ENCODE measurements at regions not wholly inside any gene's neighbourhood (a gene's known extent, or its start where the extent isn't known, plus 50 kb on each side); places are given as distances from the start of the nearest gene placed in this dataset.

- no peak for TF ChIP-seq RFX5 (IDR thresholded peaks at IDR 0.05)
- TF ChIP-seq CTCF (IDR thresholded peaks at IDR 0.05) = no peak
- no peak for TF ChIP-seq SMC3 (IDR thresholded peaks at IDR 0.05)
These were observed 1639.3 kb downstream of the MRPL39 start for GRCh38 chr21:23968008-23968407.

Data from A549 (cell line).